ENCODE measurements at regions not wholly inside any gene's neighbourhood (a gene's known extent, or its start where the extent isn't known, plus 50 kb on each side); places are given as distances from the start of the nearest gene placed in this dataset.

DNA sequence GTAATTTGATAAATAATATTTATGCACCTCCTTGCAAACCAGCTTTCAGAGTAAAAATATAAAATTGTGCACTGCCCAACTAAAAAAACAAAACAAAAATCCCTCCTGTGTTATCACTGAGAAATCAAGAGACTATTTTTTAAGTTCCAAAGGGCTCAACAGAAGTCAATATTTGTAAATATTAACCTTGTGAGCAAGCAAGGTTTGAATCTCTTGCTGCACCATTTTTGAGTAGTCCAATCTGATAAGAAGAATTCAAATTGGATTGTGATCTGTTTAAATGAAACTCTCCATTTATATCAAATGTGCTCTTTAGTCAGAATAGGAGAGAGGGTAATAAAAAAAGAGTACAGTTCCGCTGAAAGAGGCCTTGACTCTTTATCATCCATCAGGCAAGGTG is 520.2 kb downstream of the RAB28 start:
- Histone ChIP-seq H3K9ac (no peak overlapping the region), H3K4me2 (no peak overlapping the region), H3K4me3 (IDR thresholded peaks at IDR 0.05; ENCODE audit: insufficient read depth, low read depth, low read length) (no peak overlapping the region), H2AFZ (ENCODE audit: low read depth) (no peak overlapping the region), H3K79me2 (ENCODE audit: insufficient read depth, low read depth) (no peaks in the 10 kb centered on the region), H3K36me3 (ENCODE audit: insufficient read depth) (no peaks in the 10 kb centered on the region), H4K20me1 (ENCODE audit: insufficient read depth) (no peaks in the 10 kb centered on the region), H3K4me1 (ENCODE audit: low read depth, poor library complexity, severe bottlenecking) (no peaks in the 10 kb centered on the region), H3K27ac (no peak overlapping the region), H3K27me3 (ENCODE audit: insufficient read depth, low read depth) (no peaks in the 10 kb centered on the region)
- TF ChIP-seq, protein P1, sequence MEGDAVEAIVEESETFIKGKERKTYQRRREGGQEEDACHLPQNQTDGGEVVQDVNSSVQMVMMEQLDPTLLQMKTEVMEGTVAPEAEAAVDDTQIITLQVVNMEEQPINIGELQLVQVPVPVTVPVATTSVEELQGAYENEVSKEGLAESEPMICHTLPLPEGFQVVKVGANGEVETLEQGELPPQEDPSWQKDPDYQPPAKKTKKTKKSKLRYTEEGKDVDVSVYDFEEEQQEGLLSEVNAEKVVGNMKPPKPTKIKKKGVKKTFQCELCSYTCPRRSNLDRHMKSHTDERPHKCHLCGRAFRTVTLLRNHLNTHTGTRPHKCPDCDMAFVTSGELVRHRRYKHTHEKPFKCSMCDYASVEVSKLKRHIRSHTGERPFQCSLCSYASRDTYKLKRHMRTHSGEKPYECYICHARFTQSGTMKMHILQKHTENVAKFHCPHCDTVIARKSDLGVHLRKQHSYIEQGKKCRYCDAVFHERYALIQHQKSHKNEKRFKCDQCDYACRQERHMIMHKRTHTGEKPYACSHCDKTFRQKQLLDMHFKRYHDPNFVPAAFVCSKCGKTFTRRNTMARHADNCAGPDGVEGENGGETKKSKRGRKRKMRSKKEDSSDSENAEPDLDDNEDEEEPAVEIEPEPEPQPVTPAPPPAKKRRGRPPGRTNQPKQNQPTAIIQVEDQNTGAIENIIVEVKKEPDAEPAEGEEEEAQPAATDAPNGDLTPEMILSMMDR (conservative IDR thresholded peaks at IDR 0.05; ENCODE audit: low read depth, low read length) = no peak

DNA sequence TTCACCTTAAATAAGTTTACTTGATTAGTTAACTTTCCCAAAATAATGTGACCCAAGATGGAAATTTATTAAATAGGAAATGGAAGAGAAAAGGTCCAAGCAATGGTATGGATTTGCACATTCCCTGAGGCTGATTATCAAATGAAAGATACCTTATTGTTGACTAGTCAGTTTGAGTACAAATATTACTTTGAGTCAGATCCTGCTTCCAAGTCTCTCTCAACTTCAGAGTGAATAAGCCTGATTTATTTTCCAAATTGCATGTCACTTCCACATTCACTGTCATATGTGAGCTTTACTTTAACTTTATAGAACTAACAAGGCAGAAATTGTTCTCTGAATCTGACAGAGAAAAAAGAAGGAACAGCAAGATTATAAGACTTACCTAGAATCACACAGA is 520.8 kb downstream of the RAB28 start:
- no peaks in the 10 kb centered on the region for H3K27me3 ChIP-seq (ENCODE audit: insufficient read depth, low read depth)
- no peak overlapping the region for H2AFZ ChIP-seq (ENCODE audit: low read depth)
- no peak overlapping the region for H3K4me2 ChIP-seq
- no peaks in the 10 kb centered on the region for H3K79me2 ChIP-seq (ENCODE audit: insufficient read depth, low read depth)
- TF ChIP-seq, protein P1 (conservative IDR thresholded peaks at IDR 0.05; ENCODE audit: low read depth, low read length) = no peak
- H4K20me1 ChIP-seq (ENCODE audit: insufficient read depth) = no peaks in the 10 kb centered on the region
- no peaks in the 10 kb centered on the region for H3K4me1 ChIP-seq (ENCODE audit: low read depth, poor library complexity, severe bottlenecking)
- H3K27ac ChIP-seq = no peak overlapping the region
- H3K4me3 ChIP-seq (IDR thresholded peaks at IDR 0.05; ENCODE audit: insufficient read depth, low read depth, low read length) = no peak overlapping the region
- H3K36me3 ChIP-seq (ENCODE audit: insufficient read depth) = no peaks in the 10 kb centered on the region
- no peak overlapping the region for H3K9ac ChIP-seq

DNA sequence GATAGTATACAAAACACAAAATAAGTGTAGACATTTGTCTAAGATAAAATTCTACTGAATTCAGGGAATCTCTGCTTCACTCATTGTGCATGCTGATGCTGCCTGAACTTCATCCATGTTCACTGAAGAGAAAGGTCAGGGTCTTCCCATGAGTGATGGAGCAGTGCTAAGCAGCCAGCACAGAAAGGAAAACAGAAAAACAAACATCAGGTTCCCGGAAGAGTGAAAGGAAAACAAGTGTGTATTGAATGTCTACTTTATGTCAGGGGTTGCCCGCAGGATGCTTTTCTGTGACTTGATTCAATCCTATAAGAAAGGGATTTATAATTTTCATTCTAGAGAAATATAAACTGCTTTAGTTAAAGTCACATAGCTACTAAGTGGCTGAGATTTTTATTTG is 522.4 kb downstream of the RAB28 start:
- Histone ChIP-seq H3K27ac (no peak overlapping the region), H3K27me3 (ENCODE audit: insufficient read depth, low read depth) (no peaks in the 10 kb centered on the region), H3K79me2 (ENCODE audit: insufficient read depth, low read depth) (no peaks in the 10 kb centered on the region), H2AFZ (ENCODE audit: low read depth) (no peak overlapping the region), H3K4me3 (IDR thresholded peaks at IDR 0.05; ENCODE audit: insufficient read depth, low read depth, low read length) (no peak overlapping the region), H3K9ac (no peak overlapping the region), H4K20me1 (ENCODE audit: insufficient read depth) (no peaks in the 10 kb centered on the region), H3K4me1 (ENCODE audit: low read depth, poor library complexity, severe bottlenecking) (no peaks in the 10 kb centered on the region), H3K4me2 (no peak overlapping the region), H3K36me3 (ENCODE audit: insufficient read depth) (no peaks in the 10 kb centered on the region)
- TF ChIP-seq, protein P1 (conservative IDR thresholded peaks at IDR 0.05; ENCODE audit: low read depth, low read length) = no peak

DNA sequence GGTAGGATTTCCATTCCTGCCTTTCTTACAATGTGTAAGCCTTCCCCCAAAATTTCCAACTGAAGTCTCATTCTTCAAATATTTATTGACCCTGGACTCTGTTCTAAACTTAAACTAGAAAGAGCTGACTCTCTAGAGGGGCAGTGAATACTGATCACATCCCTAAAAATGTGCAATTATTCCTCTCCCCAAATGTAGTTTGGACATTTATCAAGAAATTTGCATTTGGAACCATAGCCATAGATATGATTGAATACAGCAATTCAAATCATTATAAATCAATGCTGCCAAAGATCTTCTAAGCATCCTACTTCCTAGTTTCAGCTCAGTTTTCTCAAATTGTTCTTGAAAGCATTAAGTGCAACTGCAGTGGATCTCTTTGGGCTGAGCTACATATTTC is 525.7 kb downstream of the RAB28 start:
- Histone ChIP-seq H3K36me3 (ENCODE audit: insufficient read depth) (no peaks in the 10 kb centered on the region), H3K4me3 (IDR thresholded peaks at IDR 0.05; ENCODE audit: insufficient read depth, low read depth, low read length) (no peak overlapping the region), H3K79me2 (ENCODE audit: insufficient read depth, low read depth) (no peaks in the 10 kb centered on the region), H3K27ac (no peak overlapping the region), H3K4me1 (ENCODE audit: low read depth, poor library complexity, severe bottlenecking) (no peaks in the 10 kb centered on the region), H3K9ac (no peak overlapping the region), H3K27me3 (ENCODE audit: insufficient read depth, low read depth) (no peaks in the 10 kb centered on the region), H4K20me1 (ENCODE audit: insufficient read depth) (no peaks in the 10 kb centered on the region), H2AFZ (ENCODE audit: low read depth) (no peak overlapping the region), H3K4me2 (no peak overlapping the region)
- TF ChIP-seq, protein P1 (conservative IDR thresholded peaks at IDR 0.05; ENCODE audit: low read depth, low read length) = no peak

DNA sequence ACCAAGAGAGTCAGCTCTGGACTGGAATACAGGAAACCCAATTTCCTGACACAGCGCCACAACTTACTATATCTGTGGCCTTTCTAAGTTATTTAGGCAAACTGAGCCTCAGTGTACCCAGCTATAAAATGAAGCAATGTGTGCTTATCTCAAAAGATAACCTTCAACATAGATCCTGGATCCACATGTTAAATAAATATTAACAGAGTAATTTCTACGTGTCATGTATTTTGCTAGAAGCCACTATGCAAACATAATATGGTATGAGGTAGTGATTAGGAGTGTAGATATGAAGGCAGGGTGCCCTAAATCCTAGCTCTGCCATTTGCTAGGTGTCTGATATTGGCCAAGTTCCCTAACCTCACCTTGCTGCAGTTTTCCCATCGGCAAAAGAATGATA is 527.0 kb downstream of the RAB28 start:
- Histone ChIP-seq H4K20me1 (ENCODE audit: insufficient read depth) (no peaks in the 10 kb centered on the region), H3K36me3 (ENCODE audit: insufficient read depth) (no peaks in the 10 kb centered on the region), H3K9ac (no peak overlapping the region), H3K4me1 (ENCODE audit: low read depth, poor library complexity, severe bottlenecking) (no peaks in the 10 kb centered on the region), H3K79me2 (ENCODE audit: insufficient read depth, low read depth) (no peaks in the 10 kb centered on the region), H2AFZ (ENCODE audit: low read depth) (no peak overlapping the region), H3K27ac (no peak overlapping the region), H3K27me3 (ENCODE audit: insufficient read depth, low read depth) (no peaks in the 10 kb centered on the region), H3K4me2 (no peak overlapping the region), H3K4me3 (IDR thresholded peaks at IDR 0.05; ENCODE audit: insufficient read depth, low read depth, low read length) (no peak overlapping the region)
- TF ChIP-seq, protein P1 (conservative IDR thresholded peaks at IDR 0.05; ENCODE audit: low read depth, low read length) = no peak

All from KMS-11 (cell line).